Liver (tissue), 7 donors: ENCODE measurements at regions not wholly inside any gene's neighbourhood (a gene's known extent, or its start where the extent isn't known, plus 50 kb on each side); places are given as distances from the start of the nearest gene placed in this dataset.
"Not testable (repeated sequence)": the region's sequence is repeated elsewhere in the genome, so short reads cannot be mapped to it uniquely, and the experiment has no call there.

ENCODE experiments used
- DNase-seq: peaks from one replicate; pipeline ENCODE4 v3.0.0-alpha.2; 2017; ENCODE audit warnings: low spot score
- H3K27ac ChIP-seq, 2 donors: one replicate each; pipeline ENCODE4 v1.7.0; 2013; ENCODE audit warnings: inconsistent platforms in 2 of 2, low read length in 2 of 2, control low read depth in 1 of 2, low read depth in 1 of 2, mild to moderate bottlenecking in 1 of 2
- H3K27me3 ChIP-seq, 4 donors: one replicate each; pipeline versions ENCODE4 v1.6.1 to v1.7.0; 2013; ENCODE audit warnings: low read length in 3 of 4, inconsistent platforms in 1 of 4, mild to moderate bottlenecking in 1 of 4, moderate library complexity in 1 of 4; ENCODE audit not compliant: control insufficient read depth in 4 of 4, insufficient read depth in 4 of 4
- H3K36me3 ChIP-seq, 4 donors: one replicate each; pipeline versions ENCODE4 v1.6.1 to v1.7.0; 2013; ENCODE audit warnings: low read length in 3 of 4, mild to moderate bottlenecking in 3 of 4, low read depth in 1 of 4, moderate library complexity in 1 of 4; ENCODE audit not compliant: control insufficient read depth in 4 of 4, insufficient read depth in 3 of 4
- H3K4me1 ChIP-seq, 4 donors: one replicate each; pipeline versions ENCODE4 v1.6.1 to v1.7.0; 2013; ENCODE audit warnings: low read length in 3 of 4, mild to moderate bottlenecking in 3 of 4, moderate library complexity in 1 of 4; ENCODE audit not compliant: control insufficient read depth in 4 of 4, insufficient read depth in 4 of 4
- H3K4me3 ChIP-seq, 3 donors: one replicate each; pipeline versions ENCODE4 v1.6.1 to v1.7.0; 2013; ENCODE audit warnings: low read length in 3 of 3, control low read depth in 1 of 3, low read depth in 1 of 3, mild to moderate bottlenecking in 1 of 3
- H3K9ac ChIP-seq, 2 donors: one replicate each; pipeline ENCODE4 v1.7.0; 2013; ENCODE audit warnings: low read length in 2 of 2, mild to moderate bottlenecking in 2 of 2, moderate library complexity in 2 of 2, control low read depth in 1 of 2, low read depth in 1 of 2
- H3K9me3 ChIP-seq, 4 donors: one replicate each; pipeline versions ENCODE4 v1.6.1 to v1.7.0; 2013; ENCODE audit warnings: low read length in 3 of 4; ENCODE audit not compliant: control insufficient read depth in 4 of 4
- EGR1 ChIP-seq, 2 donors: IDR thresholded peaks; 2 replicates each; pipeline ENCODE4 v1.6.1; 2016 to 2018; ENCODE audit warnings: antibody characterized with exemption in 2 of 2, low read depth in 2 of 2
- FOXA1 ChIP-seq: IDR thresholded peaks from 2 replicates; pipeline ENCODE4 v1.6.1; 2016; ENCODE audit warnings: antibody characterized with exemption
- FOXA2 ChIP-seq: IDR thresholded peaks from 2 replicates; pipeline ENCODE4 v1.6.1; 2016; ENCODE audit warnings: antibody characterized with exemption
- MAX ChIP-seq: IDR thresholded peaks from 2 replicates; pipeline ENCODE4 v1.6.1; 2016; ENCODE audit warnings: antibody characterized with exemption
- NR2F2 ChIP-seq: IDR thresholded peaks from 2 replicates; pipeline ENCODE4 v1.6.1; 2016; ENCODE audit warnings: antibody characterized with exemption
- RAD21 ChIP-seq, 2 donors: IDR thresholded peaks; 2 replicates each; pipeline ENCODE4 v1.6.1; 2016; ENCODE audit warnings: antibody characterized with exemption in 2 of 2, mild to moderate bottlenecking in 2 of 2
- RXRA ChIP-seq, 2 donors: IDR thresholded peaks; 2 replicates each; pipeline ENCODE4 v1.6.1; 2017 to 2018; ENCODE audit warnings: antibody characterized with exemption in 2 of 2, mild to moderate bottlenecking in 1 of 2
- TAF1 ChIP-seq: conservative IDR thresholded peaks from 2 replicates; pipeline ENCODE4 v1.6.1; 2016; ENCODE audit warnings: antibody characterized with exemption, mild to moderate bottlenecking
- YY1 ChIP-seq: IDR thresholded peaks from 2 replicates; pipeline ENCODE4 v1.6.1; 2016; ENCODE audit warnings: antibody characterized with exemption, mild to moderate bottlenecking
- WGBS: extraction: QIAGEN DNeasy Blood & Tissue Kit; methylation state at CpG from one replicate; pipeline ENCODE4 v1.1.7; 2013; 5-methylcytosine and 5-hydroxymethylcytosine counted together
- TF ChIP-seq, protein P1 (sequence below): IDR thresholded peaks from 2 replicates; pipeline ENCODE4 v1.6.1; 2016; ENCODE audit warnings: antibody characterized with exemption, mild to moderate bottlenecking
- TF ChIP-seq, protein P2 (sequence below): IDR thresholded peaks from 2 replicates; pipeline ENCODE4 v1.6.1; 2016; ENCODE audit warnings: antibody characterized with exemption
- TF ChIP-seq, protein P3 (sequence below): IDR thresholded peaks from 2 replicates; pipeline ENCODE4 v1.6.1; 2016; ENCODE audit warnings: antibody characterized with exemption
- donor health status: healthy.
- donor health status: healthy.
- donor health status: healthy.
- donor health status: healthy.

DNA sequence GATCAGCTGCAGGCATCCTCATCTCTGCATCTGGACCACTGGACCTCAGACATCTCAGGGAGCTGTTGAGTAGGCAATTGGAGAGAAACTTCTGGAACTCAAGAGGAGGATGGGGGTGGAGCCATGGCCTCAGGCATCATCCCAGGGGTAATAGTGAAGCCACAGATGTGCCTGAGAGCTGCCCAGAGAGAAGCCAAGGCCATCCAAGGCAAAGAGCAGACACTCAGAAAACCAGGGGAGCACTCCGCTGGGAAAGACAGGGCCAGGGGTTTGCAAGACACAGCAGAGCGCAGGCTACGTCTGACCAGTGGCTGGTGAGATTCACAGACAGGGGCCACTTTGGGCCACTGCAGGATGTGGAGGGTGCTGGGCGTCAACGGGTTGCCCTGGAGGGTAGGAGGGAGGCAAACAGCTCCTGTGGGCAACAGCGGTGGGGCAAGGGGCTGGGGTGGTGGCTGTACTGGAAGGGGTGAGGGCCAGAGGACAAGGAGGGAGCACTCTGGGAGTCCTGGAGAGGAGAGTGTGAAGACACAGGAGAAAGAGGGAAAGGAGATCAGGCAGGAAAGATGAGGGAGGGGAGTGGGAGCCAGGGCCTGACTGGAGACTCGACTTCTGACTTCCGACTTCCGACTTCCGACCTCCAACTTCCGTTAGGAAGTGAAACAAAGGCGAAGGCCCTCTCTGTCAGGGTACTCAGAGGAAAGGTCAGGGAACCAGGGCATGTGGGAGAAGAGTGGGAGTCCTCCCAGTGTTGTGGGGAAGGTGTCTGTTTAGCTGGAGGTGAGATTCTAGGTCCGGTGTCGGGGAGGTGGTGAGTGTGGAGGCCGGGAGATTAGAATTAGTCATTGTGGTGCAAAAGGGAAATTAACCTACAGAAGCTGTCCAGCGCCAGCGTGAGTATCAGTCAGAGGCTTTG lies 69.7 kb upstream of the ANTXRL start:
- H3K27me3 ChIP-seq = no peaks in the 10 kb centered on the region
- no peaks in the 10 kb centered on the region for H3K9me3 ChIP-seq
- no peaks in the 10 kb centered on the region for H3K4me1 ChIP-seq
- 76% methylated on average over 17 of the region's 17 CpGs for WGBS
- H3K36me3 ChIP-seq = no peaks in the 10 kb centered on the region
- no peak overlapping the region for H3K4me3 ChIP-seq
- peak; percentile 28 for DNase-seq
- no peak overlapping the region for H3K9ac ChIP-seq
- TF ChIP-seq, protein P1, sequence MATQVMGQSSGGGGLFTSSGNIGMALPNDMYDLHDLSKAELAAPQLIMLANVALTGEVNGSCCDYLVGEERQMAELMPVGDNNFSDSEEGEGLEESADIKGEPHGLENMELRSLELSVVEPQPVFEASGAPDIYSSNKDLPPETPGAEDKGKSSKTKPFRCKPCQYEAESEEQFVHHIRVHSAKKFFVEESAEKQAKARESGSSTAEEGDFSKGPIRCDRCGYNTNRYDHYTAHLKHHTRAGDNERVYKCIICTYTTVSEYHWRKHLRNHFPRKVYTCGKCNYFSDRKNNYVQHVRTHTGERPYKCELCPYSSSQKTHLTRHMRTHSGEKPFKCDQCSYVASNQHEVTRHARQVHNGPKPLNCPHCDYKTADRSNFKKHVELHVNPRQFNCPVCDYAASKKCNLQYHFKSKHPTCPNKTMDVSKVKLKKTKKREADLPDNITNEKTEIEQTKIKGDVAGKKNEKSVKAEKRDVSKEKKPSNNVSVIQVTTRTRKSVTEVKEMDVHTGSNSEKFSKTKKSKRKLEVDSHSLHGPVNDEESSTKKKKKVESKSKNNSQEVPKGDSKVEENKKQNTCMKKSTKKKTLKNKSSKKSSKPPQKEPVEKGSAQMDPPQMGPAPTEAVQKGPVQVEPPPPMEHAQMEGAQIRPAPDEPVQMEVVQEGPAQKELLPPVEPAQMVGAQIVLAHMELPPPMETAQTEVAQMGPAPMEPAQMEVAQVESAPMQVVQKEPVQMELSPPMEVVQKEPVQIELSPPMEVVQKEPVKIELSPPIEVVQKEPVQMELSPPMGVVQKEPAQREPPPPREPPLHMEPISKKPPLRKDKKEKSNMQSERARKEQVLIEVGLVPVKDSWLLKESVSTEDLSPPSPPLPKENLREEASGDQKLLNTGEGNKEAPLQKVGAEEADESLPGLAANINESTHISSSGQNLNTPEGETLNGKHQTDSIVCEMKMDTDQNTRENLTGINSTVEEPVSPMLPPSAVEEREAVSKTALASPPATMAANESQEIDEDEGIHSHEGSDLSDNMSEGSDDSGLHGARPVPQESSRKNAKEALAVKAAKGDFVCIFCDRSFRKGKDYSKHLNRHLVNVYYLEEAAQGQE = no peak
- TF ChIP-seq MAX (no peak), RXRA (IDR thresholded peaks at IDR 0.05) (no peak), NR2F2 (peak; percentile 64), EGR1 (IDR thresholded peaks at IDR 0.05; ENCODE audit: low read depth in 2 of 2) (no peak)
- no peak overlapping the region for H3K27ac ChIP-seq

- TF ChIP-seq FOXA1 (no peak), RAD21 (IDR thresholded peaks at IDR 0.05) (no peak), FOXA2 (no peak)
- Histone ChIP-seq H3K36me3 (no peaks in the 10 kb centered on the region), H3K27ac (no peak overlapping the region), H3K4me1 (no peaks in the 10 kb centered on the region), H3K27me3 (no peaks in the 10 kb centered on the region), H3K4me3 (no peak overlapping the region), H3K9ac (no peak overlapping the region), H3K9me3 (no peaks in the 10 kb centered on the region)
- 77% methylated on average over 6 of the region's 6 CpGs for WGBS
- DNase-seq = peak; percentile 30
Measured at GRCh38 chr10:46217752-46218453, 68.9 kb upstream of the ANTXRL start.

GRCh38 chr10:46218921-46219320 lies 67.9 kb upstream of the ANTXRL start:
- WGBS = 42% methylated on average over 2 of the region's 2 CpGs
- DNase-seq = no peak

GRCh38 chr10:46219431-46219990 lies 67.3 kb upstream of the ANTXRL start:
- not testable (repeated sequence) for H3K4me3 ChIP-seq, H3K27me3 ChIP-seq, H3K36me3 ChIP-seq, H3K27ac ChIP-seq, H3K9me3 ChIP-seq, H3K4me1 ChIP-seq, H3K9ac ChIP-seq, DNase-seq
- 54% methylated on average over 5 of the region's 5 CpGs for WGBS

More at GRCh38 chr10:46218921-46219320, 67.9 kb upstream of the ANTXRL start:
- Histone ChIP-seq H3K27me3 (no peaks in the 10 kb centered on the region), H3K4me3 (no peak overlapping the region), H3K4me1 (no peaks in the 10 kb centered on the region), H3K9me3 (no peaks in the 10 kb centered on the region), H3K36me3 (no peaks in the 10 kb centered on the region), H3K27ac (no peak overlapping the region), H3K9ac (no peak overlapping the region)
- TF ChIP-seq, protein P2, sequence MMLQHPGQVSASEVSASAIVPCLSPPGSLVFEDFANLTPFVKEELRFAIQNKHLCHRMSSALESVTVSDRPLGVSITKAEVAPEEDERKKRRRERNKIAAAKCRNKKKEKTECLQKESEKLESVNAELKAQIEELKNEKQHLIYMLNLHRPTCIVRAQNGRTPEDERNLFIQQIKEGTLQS = no peak
- TF ChIP-seq TAF1 (no peak), NR2F2 (no peak), YY1 (no peak)
- TF ChIP-seq, protein P3, sequence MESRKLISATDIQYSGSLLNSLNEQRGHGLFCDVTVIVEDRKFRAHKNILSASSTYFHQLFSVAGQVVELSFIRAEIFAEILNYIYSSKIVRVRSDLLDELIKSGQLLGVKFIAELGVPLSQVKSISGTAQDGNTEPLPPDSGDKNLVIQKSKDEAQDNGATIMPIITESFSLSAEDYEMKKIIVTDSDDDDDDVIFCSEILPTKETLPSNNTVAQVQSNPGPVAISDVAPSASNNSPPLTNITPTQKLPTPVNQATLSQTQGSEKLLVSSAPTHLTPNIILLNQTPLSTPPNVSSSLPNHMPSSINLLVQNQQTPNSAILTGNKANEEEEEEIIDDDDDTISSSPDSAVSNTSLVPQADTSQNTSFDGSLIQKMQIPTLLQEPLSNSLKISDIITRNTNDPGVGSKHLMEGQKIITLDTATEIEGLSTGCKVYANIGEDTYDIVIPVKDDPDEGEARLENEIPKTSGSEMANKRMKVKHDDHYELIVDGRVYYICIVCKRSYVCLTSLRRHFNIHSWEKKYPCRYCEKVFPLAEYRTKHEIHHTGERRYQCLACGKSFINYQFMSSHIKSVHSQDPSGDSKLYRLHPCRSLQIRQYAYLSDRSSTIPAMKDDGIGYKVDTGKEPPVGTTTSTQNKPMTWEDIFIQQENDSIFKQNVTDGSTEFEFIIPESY = no peak
